Endodermal cell (in vitro differentiated cells): ENCODE measurements at regions not wholly inside any gene's neighbourhood (a gene's known extent, or its start where the extent isn't known, plus 50 kb on each side); places are given as distances from the start of the nearest gene placed in this dataset.

ENCODE experiments used
- DNase-seq: peaks from one replicate; pipeline ENCODE4 v3.0.0-alpha.2; 2017
- H3K27ac ChIP-seq: 2 replicates; pipeline ENCODE4 v1.5.1; 2013; ENCODE audit warnings: mild to moderate bottlenecking, low read depth, low read length, moderate library complexity
- H3K27me3 ChIP-seq: 2 replicates; pipeline ENCODE4 v1.6.1; 2013; ENCODE audit warnings: mild to moderate bottlenecking, low read length, moderate library complexity; ENCODE audit not compliant: insufficient read depth, control insufficient read depth, poor library complexity, severe bottlenecking
- H3K36me3 ChIP-seq: 2 replicates; pipeline ENCODE4 v1.7.0; 2013; ENCODE audit warnings: mild to moderate bottlenecking, low read length, moderate library complexity; ENCODE audit not compliant: control insufficient read depth, insufficient read depth
- H3K4me1 ChIP-seq: one replicate; pipeline ENCODE4 v1.7.0; 2013; ENCODE audit warnings: low read length; ENCODE audit not compliant: control insufficient read depth, insufficient read depth
- H3K4me3 ChIP-seq: 2 replicates; pipeline ENCODE4 v1.5.1; 2013; ENCODE audit warnings: mild to moderate bottlenecking, low read length, moderate library complexity
- H3K9ac ChIP-seq: 2 replicates; pipeline ENCODE4 v1.6.1; 2013; ENCODE audit warnings: mild to moderate bottlenecking, low read length, moderate library complexity; ENCODE audit not compliant: poor library complexity, severe bottlenecking; ENCODE audit errors: extremely low read depth
- H3K9me3 ChIP-seq: 2 replicates; pipeline ENCODE4 v1.6.1; 2013; ENCODE audit warnings: mild to moderate bottlenecking, low read length, moderate library complexity; ENCODE audit not compliant: control insufficient read depth
- H3K27ac Mint-ChIP-seq: 2 replicates; pipeline ENCODE4 v1.8.0; 2020; ENCODE audit warnings: mixed read lengths
- H3K27me3 Mint-ChIP-seq: 2 replicates; pipeline ENCODE4 v1.8.0; 2021; ENCODE audit warnings: mild to moderate bottlenecking, mixed read lengths; ENCODE audit not compliant: insufficient read depth
- H3K36me3 Mint-ChIP-seq: 2 replicates; pipeline ENCODE4 v1.8.0; 2020; ENCODE audit warnings: low read depth, mixed read lengths
- H3K4me1 Mint-ChIP-seq: 2 replicates; pipeline ENCODE4 v1.8.0; 2020; ENCODE audit warnings: mixed read lengths
- H3K4me3 Mint-ChIP-seq: 2 replicates; pipeline ENCODE4 v1.8.0; 2020; ENCODE audit warnings: mild to moderate bottlenecking, moderate library complexity, mixed read lengths
- H3K9me3 Mint-ChIP-seq: 2 replicates; pipeline ENCODE4 v1.8.0; 2020; ENCODE audit warnings: mild to moderate bottlenecking, mixed read lengths
- CTCF ChIP-seq: fragments of 200-600 bp; sonication (generic); conservative IDR thresholded peaks from 2 replicates; pipeline ENCODE4 v1.5.0; 2021; ENCODE audit warnings: antibody characterized with exemption, mild to moderate bottlenecking
- WGBS, 2 experiments: methylation state at CpG; one replicate each; pipeline versions ENCODE4 v1.1.5 to v1.1.7; 2013; ENCODE audit warnings: missing lambda C conversion rate in 2 of 2, mixed read lengths in 1 of 2; ENCODE audit not compliant: insufficient coverage in 1 of 2, insufficient read length in 1 of 2; 5-methylcytosine and 5-hydroxymethylcytosine counted together

DNA sequence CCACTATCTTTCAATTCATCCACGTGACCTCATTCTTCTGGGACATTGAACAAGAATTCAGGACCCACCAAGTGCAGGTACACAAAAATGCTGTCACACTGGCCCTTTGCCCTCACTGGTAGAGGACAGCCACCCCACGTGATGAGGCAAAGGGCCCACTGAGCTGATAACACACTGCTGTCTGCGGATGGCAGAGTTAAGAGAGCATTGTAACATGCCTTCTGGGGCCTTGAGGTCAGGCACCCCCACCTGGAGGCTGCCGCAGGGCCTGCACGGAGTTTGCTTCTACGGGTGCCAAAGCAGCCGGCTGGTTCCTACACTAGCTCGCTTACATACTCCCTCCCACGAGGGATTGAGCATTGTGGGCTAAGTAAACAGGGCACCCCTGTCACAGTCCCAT lies 101.0 kb downstream of the LRIG3 start:
- WGBS, 2 experiments: 81 to 86% methylated on average over 8 to 9 of the region's 9 CpGs
- no peaks in the 10 kb centered on the region for H3K9me3 Mint-ChIP-seq
- no peak for TF ChIP-seq CTCF
- no peak overlapping the region for H3K27ac ChIP-seq
- H3K4me3 Mint-ChIP-seq: no peak overlapping the region
- no peaks in the 10 kb centered on the region for H3K4me1 ChIP-seq
- H3K27me3 Mint-ChIP-seq: no peaks in the 10 kb centered on the region
- H3K4me1 Mint-ChIP-seq: peaks cover 3% of the 10 kb centered on the region
- no peak for DNase-seq
- no peaks in the 10 kb centered on the region for H3K36me3 ChIP-seq
- H3K9me3 ChIP-seq: no peaks in the 10 kb centered on the region
- H3K4me3 ChIP-seq: no peak overlapping the region
- no peaks in the 10 kb centered on the region for H3K27me3 ChIP-seq
- H3K36me3 Mint-ChIP-seq: no peaks in the 10 kb centered on the region
- H3K9ac ChIP-seq: no peak overlapping the region
- H3K27ac Mint-ChIP-seq: no peak overlapping the region

DNA sequence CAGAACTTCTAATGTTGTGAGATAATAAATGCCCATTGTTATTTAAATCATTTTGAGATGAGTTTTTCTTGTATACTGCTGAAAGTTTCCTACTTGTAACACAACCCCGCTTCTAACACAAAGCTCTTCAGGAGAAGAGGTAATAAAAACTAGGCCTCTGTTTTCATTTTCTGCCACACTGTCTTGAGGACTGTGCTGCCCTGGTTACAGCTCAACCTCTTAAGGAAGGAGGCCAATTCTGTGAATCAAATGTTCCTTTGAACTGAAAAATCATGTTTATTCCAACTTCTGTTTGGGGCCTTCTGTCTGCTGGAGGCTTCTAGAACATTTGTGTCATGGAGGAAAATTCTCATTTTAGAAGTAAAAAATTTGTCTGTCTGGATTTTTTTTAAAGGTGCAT lies 100.3 kb downstream of the LRIG3 start:
- H3K4me3 Mint-ChIP-seq: no peak overlapping the region
- no peak overlapping the region for H3K27ac Mint-ChIP-seq
- Histone ChIP-seq H3K9me3 (no peaks in the 10 kb centered on the region), H3K4me3 (no peak overlapping the region), H3K27ac (no peak overlapping the region), H3K27me3 (no peaks in the 10 kb centered on the region), H3K4me1 (no peaks in the 10 kb centered on the region), H3K36me3 (no peaks in the 10 kb centered on the region), H3K9ac (no peak overlapping the region)
- H3K27me3 Mint-ChIP-seq: no peaks in the 10 kb centered on the region
- no peaks in the 10 kb centered on the region for H3K36me3 Mint-ChIP-seq
- 100% methylated on average over 1 of the region's 1 CpG; no CpG with 5 or more reads in 1 of the 2 experiments for WGBS, 2 experiments
- no peak for DNase-seq
- no peaks in the 10 kb centered on the region for H3K9me3 Mint-ChIP-seq
- TF ChIP-seq CTCF: no peak
- peaks cover 3% of the 10 kb centered on the region for H3K4me1 Mint-ChIP-seq
